ENCODE measurements at regions not wholly inside any gene's neighbourhood (a gene's known extent, or its start where the extent isn't known, plus 50 kb on each side); places are given as distances from the start of the nearest gene placed in this dataset.

DNA sequence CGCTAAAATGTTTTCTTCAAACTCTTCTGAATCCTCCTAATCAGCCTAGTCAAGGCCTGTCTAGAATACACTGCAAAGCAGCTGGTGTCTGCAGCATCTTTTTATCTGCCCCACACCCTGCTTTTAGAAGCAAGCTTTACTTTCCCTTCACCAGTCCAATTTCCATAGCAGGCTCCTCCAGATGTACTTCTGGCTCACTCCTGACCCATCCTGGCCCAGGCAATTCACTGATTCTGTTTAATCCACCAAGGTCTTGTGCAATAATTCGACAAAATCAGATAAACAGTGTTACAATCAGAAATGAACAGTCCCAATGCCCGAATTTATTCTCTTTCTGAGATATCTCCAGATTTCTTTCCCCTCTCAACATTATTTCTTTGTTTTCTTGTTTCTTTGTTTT, 415.2 kb upstream of the SGCG start:
- no peak overlapping the region for H3K4me3 ChIP-seq
- peaks cover 0 to 12% (median under 1%) of the 10 kb centered on the region in 11 experiments; a peak in 10 of 22 replicates for H3K9me3 ChIP-seq (replicated peaks in 1 of 11)
- no peaks in the 10 kb centered on the region for H3K27me3 ChIP-seq
- H4K20me1 ChIP-seq = no peaks in the 10 kb centered on the region
- no peaks in the 10 kb centered on the region for H3K36me3 ChIP-seq
- no peak overlapping the region for H3K27ac ChIP-seq
- 0 out of 22 replicates have a peak, but pooled peaks of 3 of the 11 experiments have one; percentile 12 to 34 (median 30) for TF ChIP-seq Cebpa-rat (IDR thresholded peaks at IDR 0.05)
- no peak overlapping the region for H3K9ac ChIP-seq
- H3K4me2 ChIP-seq = no peak overlapping the region
- H3K4me1 ChIP-seq = no peaks in the 10 kb centered on the region; a peak in 1 of 20 replicates

DNA sequence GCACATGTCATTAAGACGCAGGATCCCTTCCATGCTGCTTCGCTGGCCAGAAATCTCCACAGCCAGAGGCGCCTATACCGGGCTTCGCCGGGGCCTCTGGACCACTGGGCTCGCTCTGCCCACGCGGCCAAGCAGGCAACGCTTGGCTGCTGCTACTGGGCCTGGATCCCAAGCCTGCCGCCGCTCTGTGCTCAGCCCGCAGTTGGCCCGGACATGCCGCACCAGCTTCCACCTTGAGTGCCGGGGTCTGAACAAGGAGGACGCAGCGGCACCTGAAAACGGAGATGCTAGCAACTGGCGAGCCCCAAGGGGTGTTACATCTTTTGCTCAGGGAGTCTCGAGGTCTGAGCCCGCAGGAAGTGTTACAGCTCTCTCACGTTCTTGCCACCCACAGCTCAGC, 409.9 kb upstream of the SGCG start:
- Histone ChIP-seq H3K27me3 (no peaks in the 10 kb centered on the region), H3K9me3 (replicated peaks in 1 of 11) (peaks cover 6 to 18% (median 10%) of the 10 kb centered on the region in 11 experiments; a peak in 15 of 22 replicates), H3K4me2 (no peak overlapping the region), H3K27ac (no peak overlapping the region), H3K36me3 (no peaks in the 10 kb centered on the region), H3K4me3 (no peak overlapping the region), H3K4me1 (peaks cover 0 to 3% (median under 1%) of the 10 kb centered on the region in 10 experiments; a peak in 7 of 20 replicates), H3K9ac (no peak overlapping the region), H4K20me1 (no peaks in the 10 kb centered on the region)
- no peak for TF ChIP-seq Cebpa-rat (IDR thresholded peaks at IDR 0.05)

DNA sequence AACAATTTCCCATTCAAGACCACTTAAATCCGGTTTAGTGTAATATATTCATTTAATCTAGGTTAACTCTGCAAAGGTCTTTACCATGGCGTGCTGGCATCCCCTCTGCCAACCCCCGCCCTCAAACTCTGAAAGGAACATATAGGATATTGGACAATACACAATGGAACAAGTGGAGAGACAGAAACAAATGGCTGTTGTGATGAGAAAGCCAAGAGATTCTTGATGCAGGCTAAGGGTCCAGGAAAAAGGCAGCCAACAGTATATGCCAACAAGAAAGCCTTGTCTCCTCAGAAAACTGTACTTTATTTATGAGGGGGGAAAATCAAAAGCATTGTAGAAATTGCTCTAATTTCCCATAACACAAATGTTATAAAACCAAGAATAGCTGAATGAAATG, 407.3 kb upstream of the SGCG start:
- no peaks in the 10 kb centered on the region for H3K36me3 ChIP-seq
- no peak overlapping the region for H3K4me2 ChIP-seq
- H4K20me1 ChIP-seq = no peaks in the 10 kb centered on the region
- H3K9me3 ChIP-seq (replicated peaks in 1 of 11) = peaks cover 6 to 22% (median 10%) of the 10 kb centered on the region in 11 experiments; a peak in 15 of 22 replicates
- H3K27ac ChIP-seq = no peak overlapping the region
- H3K27me3 ChIP-seq = no peaks in the 10 kb centered on the region
- peaks cover 0 to 16% (median 10%) of the 10 kb centered on the region in 10 experiments; a peak in 13 of 20 replicates for H3K4me1 ChIP-seq
- no peak overlapping the region for H3K4me3 ChIP-seq
- no peak overlapping the region for H3K9ac ChIP-seq
- TF ChIP-seq Cebpa-rat (IDR thresholded peaks at IDR 0.05) = no peak

DNA sequence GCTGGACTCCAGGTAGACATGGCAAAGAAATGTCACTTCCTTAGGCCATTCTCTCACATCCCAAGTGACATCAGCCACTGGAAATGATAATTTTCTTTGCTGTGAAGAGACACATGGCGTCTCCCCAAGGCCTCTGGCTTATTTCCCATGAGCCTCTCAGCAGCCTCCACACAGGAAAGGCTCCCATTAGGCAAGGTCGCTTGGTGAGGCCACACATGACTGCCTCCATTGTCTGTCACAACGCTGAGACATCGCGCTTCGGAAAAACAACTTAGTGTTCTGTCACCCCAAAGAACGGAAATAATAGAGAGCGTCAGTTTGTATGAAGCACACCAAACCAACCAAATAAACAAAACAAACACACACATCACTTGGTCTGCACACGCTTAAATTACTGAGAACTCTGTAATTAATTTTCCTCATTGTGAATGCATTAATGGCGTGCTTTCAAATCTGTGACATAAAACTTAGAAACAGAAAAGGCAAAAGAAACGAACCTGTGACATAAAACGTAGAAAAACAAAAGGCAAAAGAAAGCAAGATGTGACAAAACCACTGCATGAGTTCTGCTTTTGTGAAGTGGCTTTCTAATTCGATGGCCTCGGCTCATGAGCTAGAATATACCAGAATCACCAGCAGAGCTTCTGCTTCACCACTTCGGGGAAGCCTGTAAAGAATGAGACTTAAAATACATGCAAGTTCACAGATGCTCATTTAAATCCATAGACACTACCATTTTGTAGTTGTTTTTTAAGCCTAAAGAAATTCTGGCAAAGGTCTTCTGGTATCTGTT, 404.2 kb upstream of the SGCG start:
- H3K36me3 ChIP-seq = no peaks in the 10 kb centered on the region
- no peak overlapping the region for H3K4me3 ChIP-seq
- TF ChIP-seq Cebpa-rat (IDR thresholded peaks at IDR 0.05) = 0 out of 22 replicates have a peak, but pooled peaks of 1 of the 11 experiments have one; percentile 12
- H3K27ac ChIP-seq = peak overlapping the region in 7 of 11 experiments; percentile 8 to 54 (median 50); a peak in 11 of 22 replicates
- no peaks in the 10 kb centered on the region for H4K20me1 ChIP-seq
- H3K9me3 ChIP-seq (replicated peaks in 1 of 11) = peaks cover 0 to 14% (median 3%) of the 10 kb centered on the region in 11 experiments; a peak in 3 of 22 replicates
- H3K4me2 ChIP-seq = peak overlapping the region; percentile 2 to 49 (median 27); a peak in 14 of 22 replicates
- H3K27me3 ChIP-seq = no peaks in the 10 kb centered on the region
- H3K9ac ChIP-seq = no peak overlapping the region
- peaks cover 0 to 16% (median 10%) of the 10 kb centered on the region in 10 experiments; a peak in 13 of 20 replicates for H3K4me1 ChIP-seq

DNA sequence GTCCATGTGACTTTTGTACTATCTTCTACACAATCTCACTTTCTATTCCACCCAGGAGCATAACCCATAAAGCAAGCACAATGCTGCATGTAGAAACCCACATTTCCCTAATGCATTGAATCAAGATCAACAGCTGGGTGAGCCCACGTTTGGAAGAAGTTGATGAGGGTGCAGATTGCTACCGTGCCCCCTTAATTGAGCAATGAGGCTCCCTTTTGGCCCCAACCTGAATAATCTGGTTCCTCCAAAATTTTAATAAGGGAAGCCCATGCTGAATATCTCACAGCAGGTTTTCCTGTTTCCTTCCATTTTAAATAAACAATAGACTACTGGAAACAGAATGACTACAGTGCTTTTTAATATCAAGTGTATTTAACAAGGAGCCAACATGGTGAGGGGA, 403.6 kb upstream of the SGCG start:
- H3K9me3 ChIP-seq (replicated peaks in 1 of 11) = peaks cover 0 to 14% (median 3%) of the 10 kb centered on the region in 11 experiments; a peak in 3 of 22 replicates
- no peak overlapping the region for H3K9ac ChIP-seq
- peak overlapping the region in 4 of 11 experiments; percentile 2 to 49 (median 29); a peak in 3 of 22 replicates for H3K4me2 ChIP-seq
- TF ChIP-seq Cebpa-rat (IDR thresholded peaks at IDR 0.05) = no peak
- H3K36me3 ChIP-seq = no peaks in the 10 kb centered on the region
- H3K4me1 ChIP-seq = peaks cover 0 to 16% (median 10%) of the 10 kb centered on the region in 10 experiments; a peak in 13 of 20 replicates
- H3K4me3 ChIP-seq = no peak overlapping the region
- peak overlapping the region in 3 of 11 experiments; percentile 51 to 54 (median 54); a peak in 5 of 22 replicates for H3K27ac ChIP-seq
- no peaks in the 10 kb centered on the region for H4K20me1 ChIP-seq
- no peaks in the 10 kb centered on the region for H3K27me3 ChIP-seq

DNA sequence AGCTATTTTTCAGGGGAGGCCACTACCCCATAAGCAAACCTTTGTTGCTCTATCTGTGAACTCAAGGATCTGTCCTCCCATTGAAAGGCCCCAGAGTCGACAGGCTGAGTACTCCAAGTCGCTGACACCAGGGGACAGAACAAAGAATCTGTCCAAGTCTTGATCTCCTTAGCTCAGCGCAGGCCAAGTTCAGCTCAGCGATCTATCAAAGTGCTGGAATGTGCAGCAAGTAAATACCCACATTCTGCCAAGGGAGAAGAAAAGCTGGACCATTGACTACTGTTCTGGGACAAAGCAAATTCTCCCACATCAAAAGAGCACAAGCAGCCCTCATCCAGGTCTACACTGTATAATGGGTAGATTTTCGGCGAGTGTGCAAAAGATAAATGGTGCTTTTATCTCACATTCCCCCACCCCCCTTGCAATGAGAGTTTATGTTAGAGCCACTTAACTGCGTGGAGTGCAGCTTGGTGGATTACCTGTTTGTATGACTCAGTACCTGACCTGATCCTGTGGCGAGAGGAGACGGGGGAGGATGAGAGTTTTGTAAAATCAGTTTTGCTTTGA, 391.7 kb upstream of the SGCG start:
- Histone ChIP-seq H3K9ac (no peak overlapping the region), H4K20me1 (no peaks in the 10 kb centered on the region), H3K4me3 (no peak overlapping the region), H3K36me3 (no peaks in the 10 kb centered on the region), H3K4me1 (peaks cover 0 to 6% (median 0%) of the 10 kb centered on the region in 10 experiments; a peak in 3 of 20 replicates), H3K27ac (no peak overlapping the region), H3K9me3 (replicated peaks in 1 of 11) (no peaks in the 10 kb centered on the region), H3K4me2 (no peak overlapping the region), H3K27me3 (no peaks in the 10 kb centered on the region)
- TF ChIP-seq Cebpa-rat (IDR thresholded peaks at IDR 0.05) = no peak

DNA sequence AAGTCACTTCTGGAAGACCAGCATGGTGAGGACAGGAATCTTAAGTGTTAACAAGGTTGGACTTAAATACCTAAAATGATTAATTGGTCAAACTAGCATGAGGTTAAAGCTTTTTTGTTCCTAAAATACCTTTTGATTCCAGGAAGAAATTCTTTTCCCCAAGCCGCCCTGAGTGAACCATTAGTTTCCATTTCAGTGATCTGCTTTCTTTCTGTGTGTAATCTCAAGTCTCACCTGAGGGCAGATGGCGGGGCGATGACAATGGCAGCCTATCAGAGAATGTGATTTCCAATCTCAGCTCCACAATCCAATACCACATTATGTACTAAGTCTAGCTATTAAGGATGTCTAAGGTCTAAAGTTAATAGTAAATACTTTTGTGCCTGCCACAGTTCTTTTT, 390.9 kb upstream of the SGCG start:
- H3K4me2 ChIP-seq = no peak overlapping the region
- no peaks in the 10 kb centered on the region for H4K20me1 ChIP-seq
- TF ChIP-seq Cebpa-rat (IDR thresholded peaks at IDR 0.05) = no peak
- no peak overlapping the region for H3K9ac ChIP-seq
- H3K4me3 ChIP-seq = no peak overlapping the region
- peaks cover 0 to 8% (median 0%) of the 10 kb centered on the region in 10 experiments; a peak in 3 of 20 replicates for H3K4me1 ChIP-seq
- no peak overlapping the region for H3K27ac ChIP-seq
- H3K9me3 ChIP-seq (replicated peaks in 1 of 11) = no peaks in the 10 kb centered on the region
- H3K36me3 ChIP-seq = no peaks in the 10 kb centered on the region
- H3K27me3 ChIP-seq = no peaks in the 10 kb centered on the region

DNA sequence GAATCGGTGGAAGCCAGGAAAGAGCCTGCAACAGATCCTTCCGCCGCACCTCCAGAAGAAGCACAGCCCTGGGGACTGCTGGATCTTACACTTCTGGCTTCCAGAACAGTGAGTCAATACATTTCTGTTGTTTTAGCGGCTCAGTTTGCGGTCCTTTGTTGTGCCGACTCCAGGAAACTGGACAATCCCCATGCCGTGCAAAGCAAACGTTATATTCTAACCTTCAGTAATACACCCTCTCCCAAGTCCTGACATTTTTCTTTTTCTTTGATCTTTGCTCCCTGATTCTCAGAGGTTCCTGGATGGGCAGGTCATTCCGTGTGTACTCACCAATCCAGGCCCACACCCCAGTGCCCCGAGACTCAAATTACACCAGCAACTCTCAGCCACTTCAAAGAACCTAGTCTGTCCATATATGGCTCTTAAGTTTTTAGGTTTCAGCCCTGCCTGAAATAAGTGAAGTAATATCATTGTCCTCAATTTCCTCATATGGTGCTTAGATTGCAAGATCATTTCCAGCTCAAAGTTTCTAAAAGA, 387.1 kb upstream of the SGCG start:
- Histone ChIP-seq H3K4me2 (peak overlapping the region in 2 of 11 experiments; percentile 2; a peak in 1 of 22 replicates), H3K27ac (no peak overlapping the region; a peak in 1 of 22 replicates), H4K20me1 (no peaks in the 10 kb centered on the region), H3K4me1 (peaks cover 0 to 23% (median 0%) of the 10 kb centered on the region in 10 experiments; a peak in 5 of 20 replicates), H3K4me3 (no peak overlapping the region), H3K27me3 (no peaks in the 10 kb centered on the region), H3K9ac (no peak overlapping the region), H3K9me3 (replicated peaks in 1 of 11) (no peaks in the 10 kb centered on the region), H3K36me3 (no peaks in the 10 kb centered on the region)
- TF ChIP-seq Cebpa-rat (IDR thresholded peaks at IDR 0.05) = no peak

Measured in BLaER1 treated with 17β-estradiol and CSF1 and Interleukin-3, amounts not matched to agents 10 nM and 100 nM (cell line).